ENCODE measurements at regions not wholly inside any gene's neighbourhood (a gene's known extent, or its start where the extent isn't known, plus 50 kb on each side); places are given as distances from the start of the nearest gene placed in this dataset.
A peak's percentile ranks its signal among the peaks of the same experiment; 100 is the strongest.
"Not testable (repeated sequence)": the region's sequence is repeated elsewhere in the genome, so short reads cannot be mapped to it uniquely, and the experiment has no call there.

DNA sequence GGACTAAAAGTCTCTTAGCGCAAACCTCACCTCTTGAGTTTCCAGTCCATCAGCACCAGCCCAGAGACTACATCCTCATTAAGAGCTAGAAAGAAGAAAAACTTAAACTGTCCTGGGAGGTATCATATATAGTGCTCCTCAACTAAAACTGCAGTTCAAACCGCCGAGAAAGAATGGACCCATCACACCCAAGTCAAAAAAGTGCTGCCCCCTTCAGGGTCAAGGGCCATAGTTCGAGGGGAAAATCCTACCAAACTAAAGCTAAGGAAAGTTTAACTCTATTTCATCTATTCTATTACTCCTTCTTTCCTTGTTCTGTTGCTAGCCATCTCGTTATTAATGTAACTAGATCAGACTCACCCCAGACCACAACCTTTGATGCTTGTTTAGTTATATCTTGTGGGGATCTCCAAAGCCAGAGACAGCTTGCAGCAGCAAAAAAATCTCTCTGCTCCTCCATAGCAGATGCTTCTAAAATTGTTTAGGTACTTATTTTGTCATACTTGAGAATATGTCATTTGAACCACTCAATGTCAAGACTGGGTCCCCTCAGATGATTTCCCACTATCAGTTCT is 134.5 kb upstream of the RMP24 start:
- H3K27ac Mint-ChIP-seq = no peak overlapping the region
- ATAC-seq (replicated peaks) (no peak), DNase-seq (no peak)
- H3K4me3 Mint-ChIP-seq = no peak overlapping the region
- peaks cover 8 to 20% of the 10 kb centered on the region in 2 donors for H3K4me1 Mint-ChIP-seq
- H3K27me3 Mint-ChIP-seq = peaks cover 4 to 10% of the 10 kb centered on the region in 2 donors
- peaks cover 26 to 34% of the 10 kb centered on the region in 2 donors for H3K9me3 Mint-ChIP-seq
- H3K36me3 Mint-ChIP-seq = peaks cover 8 to 17% of the 10 kb centered on the region in 2 donors

DNA sequence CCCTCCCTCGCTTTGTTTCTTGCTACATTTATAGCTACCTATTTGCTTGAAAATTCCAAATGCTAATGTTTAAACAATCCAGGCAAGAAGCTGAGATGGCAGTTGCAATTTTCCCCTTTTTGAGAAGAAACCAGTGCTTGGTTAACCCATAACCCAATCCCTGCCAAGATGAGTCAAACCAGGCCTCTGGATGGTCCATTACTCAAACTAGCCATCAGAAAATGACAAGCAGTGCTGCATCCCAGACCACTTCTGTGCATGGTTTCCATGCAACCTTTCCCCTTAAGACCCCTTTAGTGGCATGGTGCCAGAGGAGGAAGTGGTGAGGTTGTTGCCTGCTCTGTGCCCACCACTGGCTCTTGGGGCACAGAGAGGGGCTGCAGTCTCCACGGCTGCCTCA is 131.2 kb upstream of the RMP24 start:
- ATAC-seq (replicated peaks) (peak in 1 of 2 donors; percentile 20), DNase-seq (no peak)
- Mint-ChIP-seq H3K4me3 (no peak overlapping the region), H3K36me3 (peaks cover 4 to 6% of the 10 kb centered on the region in 2 donors), H3K4me1 (peaks cover 3 to 10% of the 10 kb centered on the region in 2 donors), H3K27me3 (peaks cover 23 to 33% of the 10 kb centered on the region in 2 donors), H3K9me3 (peaks cover 20% of the 10 kb centered on the region in 2 donors), H3K27ac (no peak overlapping the region)

DNA sequence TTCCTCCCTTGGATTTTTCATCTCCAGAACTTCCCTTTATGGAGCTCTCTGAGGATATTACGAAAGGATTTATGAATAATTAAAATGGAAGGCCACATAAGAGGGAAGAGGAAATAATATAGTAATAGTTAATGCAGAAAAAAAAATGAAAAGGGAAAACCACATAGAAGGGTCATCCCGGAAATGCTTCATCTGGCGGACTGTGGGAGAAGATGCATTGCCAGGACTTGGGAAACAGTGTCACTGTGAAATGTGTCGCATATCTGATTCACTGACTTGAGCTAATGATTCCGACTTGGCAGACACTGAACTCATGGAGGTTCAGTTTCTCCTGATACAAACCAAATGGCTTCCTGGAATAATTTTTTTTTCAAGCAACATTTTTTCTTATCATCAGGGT is 129.9 kb upstream of the RMP24 start:
- Mint-ChIP-seq H3K36me3 (peaks cover 4 to 6% of the 10 kb centered on the region in 2 donors), H3K9me3 (peaks cover 20% of the 10 kb centered on the region in 2 donors), H3K27me3 (peaks cover 23 to 33% of the 10 kb centered on the region in 2 donors), H3K4me1 (peaks cover 2 to 7% of the 10 kb centered on the region in 2 donors), H3K4me3 (no peak overlapping the region), H3K27ac (no peak overlapping the region)
- ATAC-seq (replicated peaks) (no peak), DNase-seq (no peak)

- not testable (repeated sequence) for H3K27ac Mint-ChIP-seq; ATAC-seq (replicated peaks); H3K9me3 Mint-ChIP-seq; H3K4me3 Mint-ChIP-seq; H3K4me1 Mint-ChIP-seq; DNase-seq; H3K36me3 Mint-ChIP-seq
- H3K27me3 Mint-ChIP-seq = peaks cover 24 to 28% of the 10 kb centered on the region in 2 donors
Measured at GRCh38 chr18:35848321-35848720, 124.2 kb upstream of the RMP24 start.

DNA sequence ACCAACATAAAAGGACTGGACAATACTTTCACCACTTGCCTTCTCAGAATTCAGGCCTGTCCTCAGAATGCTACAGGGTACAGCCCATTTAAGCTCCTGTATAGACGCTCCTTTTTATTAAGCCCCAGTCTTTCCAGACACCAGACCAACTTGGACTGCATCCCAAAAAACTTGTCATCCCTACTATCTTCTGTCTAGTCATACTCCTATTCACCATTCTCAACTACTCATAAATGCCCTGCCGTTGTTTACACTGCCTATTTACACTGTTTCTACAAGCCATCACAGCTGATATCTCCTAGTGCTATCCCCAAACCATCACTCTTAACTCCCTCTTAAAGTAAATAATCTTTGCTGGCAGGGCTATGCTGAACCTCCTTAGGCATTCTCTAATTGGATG is 123.2 kb upstream of the RMP24 start:
- not testable (repeated sequence) for H3K4me1 Mint-ChIP-seq; ATAC-seq (replicated peaks); H3K27ac Mint-ChIP-seq; H3K9me3 Mint-ChIP-seq; H3K4me3 Mint-ChIP-seq; DNase-seq; H3K36me3 Mint-ChIP-seq
- H3K27me3 Mint-ChIP-seq = peaks cover 22 to 25% of the 10 kb centered on the region in 2 donors

DNA sequence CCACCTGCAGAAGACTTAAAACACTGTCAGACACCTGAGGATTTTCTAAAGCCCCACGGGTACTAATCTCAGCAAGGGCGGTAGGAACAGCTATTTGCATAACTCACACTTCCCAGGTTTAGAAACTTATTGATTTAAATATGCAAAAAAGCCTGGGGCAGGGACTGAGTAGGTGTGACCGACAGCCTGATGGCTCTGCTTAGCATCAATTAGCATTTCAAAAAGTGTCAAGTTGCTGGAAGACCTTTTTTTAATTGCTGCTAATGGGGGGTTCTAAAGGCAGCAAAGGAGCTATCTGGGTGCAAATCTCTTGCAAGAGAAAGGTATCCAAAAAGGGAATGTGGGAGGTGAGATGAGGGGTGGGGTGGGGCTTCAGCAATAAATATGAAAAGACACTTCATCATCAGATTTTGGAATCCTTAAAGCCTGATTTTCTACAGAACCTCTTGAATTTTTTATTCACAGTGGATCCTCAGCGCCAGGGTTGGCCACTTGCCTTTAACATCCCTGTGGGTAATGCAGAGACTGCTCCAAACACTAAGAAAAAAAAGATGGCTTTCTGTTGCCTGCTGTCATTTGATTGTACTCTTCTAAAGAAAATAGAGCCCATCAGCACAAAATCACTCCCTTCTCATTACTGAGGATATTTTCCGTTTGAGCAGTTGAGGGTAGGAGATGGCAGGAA is 121.1 kb upstream of the RMP24 start:
- H3K4me3 Mint-ChIP-seq = no peak overlapping the region

GRCh38 chr18:35852786-35853185 is 119.7 kb upstream of the RMP24 start:
- ATAC-seq (replicated peaks) = no peak
- Mint-ChIP-seq H3K36me3 (no peaks in the 10 kb centered on the region), H3K27ac (no peak overlapping the region), H3K4me3 (no peak overlapping the region), H3K27me3 (peaks cover 9 to 11% of the 10 kb centered on the region in 2 donors), H3K4me1 (no peaks in the 10 kb centered on the region), H3K9me3 (peaks cover 0 to 6% of the 10 kb centered on the region in 2 donors)
- DNase-seq = no peak

More for the DNA sequence above, 121.1 kb upstream of the RMP24 start:
- Mint-ChIP-seq H3K4me1 (no peaks in the 10 kb centered on the region), H3K27me3 (peaks cover 9% of the 10 kb centered on the region in 2 donors), H3K27ac (no peak overlapping the region), H3K36me3 (no peaks in the 10 kb centered on the region), H3K9me3 (peaks cover 0 to 5% of the 10 kb centered on the region in 2 donors)
- no peak for DNase-seq
- ATAC-seq (replicated peaks) = no peak

DNA sequence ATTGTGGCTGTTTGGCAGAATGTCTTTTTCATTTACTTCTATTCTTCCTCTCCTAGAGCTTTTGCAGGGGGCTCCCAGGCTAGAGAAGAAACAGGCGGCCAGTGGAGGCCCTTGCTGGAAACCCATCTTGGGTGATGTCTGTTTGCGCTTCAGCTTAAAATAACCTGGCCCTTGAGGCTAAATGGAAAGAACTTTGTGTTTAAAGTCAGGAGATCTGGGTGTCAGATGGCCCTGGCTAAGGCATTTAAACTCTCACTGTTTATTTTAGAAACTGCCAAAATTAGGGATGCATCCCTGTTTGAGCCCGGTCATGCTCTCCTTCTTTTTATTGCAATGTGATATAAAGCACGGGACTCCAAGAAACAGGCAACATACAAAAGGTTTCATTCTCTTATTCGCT is 118.4 kb upstream of the RMP24 start:
- DNase-seq (no peak), ATAC-seq (replicated peaks) (no peak)
- H3K36me3 Mint-ChIP-seq = no peaks in the 10 kb centered on the region
- H3K4me3 Mint-ChIP-seq = no peak overlapping the region
- peaks cover 11 to 12% of the 10 kb centered on the region in 2 donors for H3K27me3 Mint-ChIP-seq
- no peak overlapping the region for H3K27ac Mint-ChIP-seq
- peaks cover 0 to 6% of the 10 kb centered on the region in 2 donors for H3K9me3 Mint-ChIP-seq
- no peaks in the 10 kb centered on the region for H3K4me1 Mint-ChIP-seq

- Mint-ChIP-seq H3K27ac (no peak overlapping the region), H3K9me3 (peaks cover 0 to 6% of the 10 kb centered on the region in 2 donors), H3K4me3 (no peak overlapping the region), H3K4me1 (no peaks in the 10 kb centered on the region), H3K27me3 (peaks cover 11 to 12% of the 10 kb centered on the region in 2 donors), H3K36me3 (no peaks in the 10 kb centered on the region)
- DNase-seq (no peak), ATAC-seq (replicated peaks) (no peak)
Measured at GRCh38 chr18:35856178-35856577, 116.3 kb upstream of the RMP24 start.

- not testable (repeated sequence) for H3K27ac Mint-ChIP-seq; H3K4me1 Mint-ChIP-seq; H3K9me3 Mint-ChIP-seq; H3K4me3 Mint-ChIP-seq; ATAC-seq (replicated peaks); H3K36me3 Mint-ChIP-seq; DNase-seq
- H3K27me3 Mint-ChIP-seq = peaks cover 11 to 12% of the 10 kb centered on the region in 2 donors
Measured at GRCh38 chr18:35856721-35857120, 115.8 kb upstream of the RMP24 start.

- not testable (repeated sequence) for ATAC-seq (replicated peaks); H3K27me3 Mint-ChIP-seq; H3K4me1 Mint-ChIP-seq; H3K27ac Mint-ChIP-seq; H3K9me3 Mint-ChIP-seq; H3K4me3 Mint-ChIP-seq; H3K36me3 Mint-ChIP-seq; DNase-seq
Measured at GRCh38 chr18:35857581-35857980, 114.9 kb upstream of the RMP24 start.

DNA sequence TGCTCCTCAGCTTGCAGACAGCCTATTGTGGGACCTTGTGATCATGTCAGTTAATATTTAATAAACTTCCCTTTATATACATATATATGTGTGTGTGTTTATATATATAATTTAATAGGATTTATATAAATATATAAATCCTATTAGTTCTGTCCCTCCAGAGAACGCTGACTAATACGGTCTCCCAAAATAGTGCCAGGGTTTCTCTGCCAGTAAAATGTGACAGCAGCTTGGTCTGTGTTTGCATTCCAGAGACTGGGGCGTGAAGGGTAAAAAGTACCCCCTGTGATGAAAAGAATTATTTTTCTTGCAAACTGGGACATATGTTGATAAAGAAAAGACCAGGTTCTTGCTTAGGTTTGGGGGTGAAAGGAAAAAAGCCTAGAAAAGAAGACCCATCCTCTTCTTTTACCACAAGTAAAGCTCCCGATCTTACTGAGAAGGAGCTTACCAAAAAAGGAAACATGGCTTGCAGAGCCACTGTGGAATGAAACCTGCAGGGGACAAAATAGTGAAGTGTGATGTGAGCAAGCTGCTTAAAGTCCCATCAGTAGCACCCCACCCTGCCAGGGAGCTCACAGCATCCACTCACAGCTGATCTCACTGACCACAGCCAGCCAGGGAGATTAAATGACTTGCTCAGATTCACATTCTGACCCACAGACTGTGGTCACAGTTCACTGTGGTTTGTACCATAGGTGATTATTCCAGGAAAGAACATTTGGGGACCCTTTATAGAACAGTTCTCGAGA is 110.9 kb upstream of the RMP24 start:
- ATAC-seq (replicated peaks) (peak; percentile 74 to 76), DNase-seq (no peak)
- H3K4me1 Mint-ChIP-seq = peaks cover 3 to 8% of the 10 kb centered on the region in 2 donors
- H3K9me3 Mint-ChIP-seq = peaks cover 0 to 1% of the 10 kb centered on the region in 2 donors
- no peaks in the 10 kb centered on the region for H3K36me3 Mint-ChIP-seq
- H3K27me3 Mint-ChIP-seq = peaks cover under 1 to 3% of the 10 kb centered on the region in 2 donors
- H3K4me3 Mint-ChIP-seq = no peak overlapping the region
- peak overlapping the region; percentile 3 for H3K27ac Mint-ChIP-seq

GRCh38 chr18:35862119-35862640 is 110.3 kb upstream of the RMP24 start:
- H3K36me3 Mint-ChIP-seq = no peaks in the 10 kb centered on the region
- no peak overlapping the region for H3K27ac Mint-ChIP-seq
- DNase-seq (no peak), ATAC-seq (replicated peaks) (peak; percentile 50 to 60)
- H3K27me3 Mint-ChIP-seq = peaks cover 0 to 3% of the 10 kb centered on the region in 2 donors
- peaks cover 3 to 8% of the 10 kb centered on the region in 2 donors for H3K4me1 Mint-ChIP-seq
- no peak overlapping the region for H3K4me3 Mint-ChIP-seq
- peaks cover 0 to under 1% of the 10 kb centered on the region in 2 donors for H3K9me3 Mint-ChIP-seq

DNA sequence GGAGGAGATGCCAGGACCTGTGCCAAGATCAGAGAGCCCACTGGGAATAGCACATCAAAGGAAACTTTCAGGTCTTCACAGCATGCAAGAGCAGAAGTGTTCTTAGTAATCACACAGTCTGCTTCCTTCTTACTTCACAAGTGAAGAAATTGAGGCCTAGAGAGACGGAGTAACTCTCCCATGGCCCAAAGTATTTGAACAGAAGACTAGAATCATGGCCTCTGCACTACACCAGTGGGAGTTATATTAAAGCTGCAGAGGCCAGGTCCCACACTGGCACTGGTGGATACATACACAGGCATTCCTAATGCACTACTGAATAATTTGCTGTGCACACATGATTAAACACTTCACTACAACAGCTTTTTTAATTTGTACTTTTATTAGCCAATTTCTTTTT is 107.6 kb upstream of the RMP24 start:
- no peak overlapping the region for H3K27ac Mint-ChIP-seq

More for the DNA sequence above, 107.6 kb upstream of the RMP24 start:
- no peaks in the 10 kb centered on the region for H3K9me3 Mint-ChIP-seq
- H3K4me3 Mint-ChIP-seq = no peak overlapping the region
- peaks cover 3 to 8% of the 10 kb centered on the region in 2 donors for H3K4me1 Mint-ChIP-seq
- no peak for ATAC-seq (replicated peaks)
- no peak for DNase-seq
- no peaks in the 10 kb centered on the region for H3K36me3 Mint-ChIP-seq
- H3K27me3 Mint-ChIP-seq = no peaks in the 10 kb centered on the region

All from stimulated activated naive B cell treated with anti-CD40 and anti-IgM and Interleukin-4, amounts not matched to agents 10 μg/mL and 1 μg/mL and 100 μg/mL, for 72 hours (primary cell).